Mucosa of rectum (tissue), 2 donors: ENCODE measurements at regions not wholly inside any gene's neighbourhood (a gene's known extent, or its start where the extent isn't known, plus 50 kb on each side); places are given as distances from the start of the nearest gene placed in this dataset.

Experiments
- H3K27ac ChIP-seq, 2 donors: one replicate each; pipeline ENCODE4 v1.7.0; 2013; ENCODE audit warnings: inconsistent platforms in 2 of 2, low read depth in 2 of 2, low read length in 2 of 2
- H3K27me3 ChIP-seq, 2 donors: one replicate each; pipeline ENCODE4 v1.7.0; 2013; ENCODE audit warnings: low read length in 2 of 2; ENCODE audit not compliant: control insufficient read depth in 2 of 2, insufficient read depth in 2 of 2
- H3K36me3 ChIP-seq, 2 donors: one replicate each; pipeline ENCODE4 v1.7.0; 2013; ENCODE audit warnings: low read length in 2 of 2; ENCODE audit not compliant: control insufficient read depth in 2 of 2, insufficient read depth in 2 of 2
- H3K4me1 ChIP-seq, 2 donors: one replicate each; pipeline ENCODE4 v1.7.0; 2013; ENCODE audit warnings: low read length in 2 of 2, mild to moderate bottlenecking in 1 of 2; ENCODE audit not compliant: control insufficient read depth in 2 of 2, insufficient read depth in 2 of 2
- H3K4me3 ChIP-seq, 2 donors: one replicate each; pipeline ENCODE4 v1.7.0; 2013; ENCODE audit warnings: low read length in 2 of 2
- H3K9ac ChIP-seq, 2 donors: one replicate each; pipeline ENCODE4 v1.7.0; 2013; ENCODE audit warnings: low read length in 2 of 2, low read depth in 1 of 2, mild to moderate bottlenecking in 1 of 2
- H3K9me3 ChIP-seq, 2 donors: one replicate each; pipeline ENCODE4 v1.7.0; 2013; ENCODE audit warnings: low read length in 2 of 2; ENCODE audit not compliant: control insufficient read depth in 2 of 2
- donor health status: healthy.
- donor health status: Normal muscosa, but diverticular disease.

DNA sequence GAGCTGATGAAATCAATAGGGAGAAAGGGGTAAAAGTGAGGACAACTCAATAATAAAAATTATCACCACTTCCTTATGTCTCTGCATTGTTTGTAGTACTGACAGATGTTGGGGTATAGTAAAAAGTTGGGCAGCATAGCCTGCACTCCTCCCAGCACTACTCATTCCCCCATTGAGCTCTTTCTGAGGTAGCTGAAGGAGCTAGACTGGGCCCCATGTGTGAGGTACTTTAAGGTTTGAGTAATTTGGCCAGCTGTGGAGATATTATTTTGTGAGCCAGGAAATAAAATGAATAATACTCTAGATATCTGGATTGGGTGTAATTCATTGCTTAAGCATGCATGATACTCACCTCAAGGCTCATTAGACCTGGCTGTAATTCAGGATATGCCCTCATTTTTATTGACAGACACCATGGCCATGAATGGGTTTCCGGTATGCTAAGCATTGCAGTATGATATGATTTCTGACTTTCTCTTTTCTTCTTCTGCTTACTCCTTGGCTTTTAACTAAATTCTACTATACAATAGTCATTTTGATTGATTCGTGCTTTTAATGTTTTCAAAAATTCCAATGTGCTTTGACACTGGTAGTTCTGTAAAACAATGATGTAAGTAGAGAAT is 283.9 kb upstream of the RIMS1 start:
- no peak overlapping the region for H3K4me3 ChIP-seq
- H3K36me3 ChIP-seq = no peaks in the 10 kb centered on the region
- H3K27ac ChIP-seq = no peak overlapping the region
- no peaks in the 10 kb centered on the region for H3K9me3 ChIP-seq
- no peak overlapping the region for H3K9ac ChIP-seq
- no peaks in the 10 kb centered on the region for H3K27me3 ChIP-seq
- no peaks in the 10 kb centered on the region for H3K4me1 ChIP-seq

DNA sequence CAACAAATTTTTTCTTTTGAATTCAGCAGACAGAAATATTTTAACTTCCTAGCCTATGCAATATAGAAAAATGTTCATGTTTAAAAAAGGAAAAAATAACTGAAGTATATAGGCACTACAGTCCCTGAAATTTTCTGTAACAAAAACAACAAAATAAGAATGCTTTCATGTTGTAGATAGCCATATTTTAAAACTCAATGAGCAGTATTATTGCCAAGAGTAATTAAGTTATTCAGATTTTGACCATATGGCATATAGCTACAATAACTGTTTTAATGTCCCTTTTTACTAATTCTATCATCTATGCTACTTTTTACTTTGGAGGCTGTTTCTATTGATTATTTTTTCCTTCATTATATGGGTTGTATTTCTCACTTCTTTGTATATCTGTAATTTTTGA is 283.3 kb upstream of the RIMS1 start:
- Histone ChIP-seq H3K4me1 (no peaks in the 10 kb centered on the region), H3K36me3 (no peaks in the 10 kb centered on the region), H3K27me3 (no peaks in the 10 kb centered on the region), H3K9ac (no peak overlapping the region), H3K9me3 (no peaks in the 10 kb centered on the region), H3K27ac (no peak overlapping the region), H3K4me3 (no peak overlapping the region)

DNA sequence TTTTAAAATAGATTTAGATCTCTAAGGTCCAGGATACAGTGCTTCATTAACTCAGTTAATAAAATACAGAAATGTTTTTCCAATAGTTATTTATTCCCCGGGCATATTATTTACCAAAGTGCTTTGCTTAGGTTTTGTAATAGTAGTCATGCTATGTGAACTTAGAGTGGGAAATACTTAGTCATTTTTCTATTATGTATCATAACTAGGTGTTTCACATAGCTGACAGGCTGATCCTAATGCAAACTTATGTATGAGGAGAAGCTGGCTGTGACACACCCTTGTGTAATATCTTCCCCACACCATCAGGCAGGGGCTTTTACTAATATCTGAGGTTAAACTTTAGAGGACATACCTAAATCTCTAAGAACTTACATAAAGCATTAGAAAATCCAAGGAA is 277.7 kb upstream of the RIMS1 start:
- Histone ChIP-seq H3K27ac (no peak overlapping the region), H3K4me3 (no peak overlapping the region), H3K9me3 (no peaks in the 10 kb centered on the region), H3K36me3 (no peaks in the 10 kb centered on the region), H3K9ac (no peak overlapping the region), H3K4me1 (no peaks in the 10 kb centered on the region), H3K27me3 (no peaks in the 10 kb centered on the region)

DNA sequence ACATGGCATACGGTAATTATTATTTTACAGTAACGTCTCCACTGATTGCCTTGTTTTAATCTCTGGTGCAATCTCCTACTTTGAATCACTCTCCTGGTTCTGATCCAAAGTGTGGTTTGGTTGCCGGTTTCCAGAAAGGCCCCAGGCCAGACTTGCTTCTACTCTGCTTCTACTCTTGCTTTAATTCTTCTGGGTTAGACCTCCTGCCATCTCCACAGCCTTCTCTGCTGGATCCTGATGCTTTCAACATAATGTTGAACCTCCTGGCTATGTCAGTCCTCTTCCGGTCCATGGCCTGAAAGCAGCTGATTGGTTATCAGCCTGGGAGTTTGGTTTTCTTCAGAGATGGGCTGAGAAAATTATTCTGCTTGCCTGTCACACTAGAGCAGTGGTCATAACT is 266.5 kb upstream of the RIMS1 start:
- Histone ChIP-seq H3K27ac (no peak overlapping the region), H3K27me3 (no peaks in the 10 kb centered on the region), H3K4me3 (no peak overlapping the region), H3K36me3 (no peaks in the 10 kb centered on the region), H3K9ac (no peak overlapping the region), H3K4me1 (no peaks in the 10 kb centered on the region), H3K9me3 (no peaks in the 10 kb centered on the region)

DNA sequence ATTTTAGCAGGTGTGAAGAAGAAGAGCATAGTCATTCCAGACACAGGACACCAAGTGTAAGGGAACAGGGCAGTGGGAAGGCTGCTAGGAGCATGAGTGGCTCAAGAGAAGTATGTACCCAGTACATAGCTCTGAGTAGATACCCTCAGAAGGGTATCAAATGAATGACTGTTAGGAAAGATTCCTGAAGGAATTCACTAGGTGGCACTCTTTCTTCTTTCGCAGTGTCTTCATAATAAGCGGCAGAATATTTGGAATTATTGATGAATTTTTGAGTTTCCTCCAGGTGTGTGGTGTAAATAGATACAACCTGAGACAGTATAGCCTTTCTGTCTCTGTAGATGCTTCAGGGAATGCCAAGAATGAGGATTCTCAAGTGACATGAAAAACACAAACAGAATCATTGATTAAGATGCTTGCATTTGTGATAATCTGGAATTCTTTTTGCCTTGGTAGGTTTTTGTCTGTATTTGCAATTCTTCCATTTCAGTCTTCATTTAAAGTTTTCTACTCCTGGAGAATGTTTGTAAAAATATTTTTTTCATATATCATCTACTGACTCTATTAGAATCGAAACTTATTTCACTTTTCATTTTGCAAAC is 264.3 kb upstream of the RIMS1 start:
- Histone ChIP-seq H3K36me3 (no peaks in the 10 kb centered on the region), H3K27ac (no peak overlapping the region), H3K4me3 (no peak overlapping the region), H3K9ac (no peak overlapping the region), H3K4me1 (no peaks in the 10 kb centered on the region), H3K27me3 (no peaks in the 10 kb centered on the region), H3K9me3 (peaks cover 0 to 4% of the 10 kb centered on the region in 2 donors)

DNA sequence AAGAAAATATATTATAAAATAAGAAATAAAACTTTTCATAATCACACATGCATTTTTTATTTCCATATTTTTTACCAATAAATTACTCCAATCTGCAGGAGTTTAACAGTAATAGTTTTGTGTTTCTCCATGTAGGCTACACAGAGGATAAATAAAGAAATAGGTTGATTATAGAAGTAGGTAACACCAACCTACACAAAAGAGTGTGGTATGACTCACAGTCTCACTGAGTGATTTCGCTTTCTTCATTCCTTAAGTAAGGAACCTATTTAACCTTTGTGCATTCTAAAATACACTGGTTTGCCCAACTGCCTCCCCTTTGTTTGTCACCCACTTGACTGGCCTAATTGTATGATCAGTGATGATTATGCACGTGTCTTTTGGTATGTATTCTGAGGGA is 244.2 kb upstream of the RIMS1 start:
- Histone ChIP-seq H3K4me3 (no peak overlapping the region), H3K36me3 (no peaks in the 10 kb centered on the region), H3K9me3 (no peaks in the 10 kb centered on the region), H3K27me3 (no peaks in the 10 kb centered on the region), H3K4me1 (no peaks in the 10 kb centered on the region), H3K27ac (no peak overlapping the region), H3K9ac (no peak overlapping the region)

DNA sequence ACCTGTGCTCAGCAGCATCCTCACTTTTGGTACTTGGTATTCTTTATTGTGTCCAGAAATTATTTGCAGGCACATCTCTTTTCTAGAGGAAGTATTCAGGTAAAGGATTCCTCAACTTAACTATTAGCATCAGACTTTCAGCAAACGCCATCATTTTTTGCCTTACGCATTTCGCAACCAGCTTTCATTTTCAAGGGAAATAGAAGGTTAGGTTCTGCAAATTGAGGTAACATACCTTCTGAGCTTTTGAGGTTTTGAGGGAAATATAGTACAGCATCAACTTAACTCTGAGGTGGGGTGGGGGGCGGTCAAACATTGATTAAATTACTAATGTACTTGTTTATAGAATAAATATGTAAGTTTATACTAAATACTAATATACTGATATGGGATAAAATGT is 243.6 kb upstream of the RIMS1 start:
- Histone ChIP-seq H3K4me3 (no peak overlapping the region), H3K27me3 (no peaks in the 10 kb centered on the region), H3K27ac (no peak overlapping the region), H3K36me3 (no peaks in the 10 kb centered on the region), H3K9ac (no peak overlapping the region), H3K4me1 (no peaks in the 10 kb centered on the region), H3K9me3 (no peaks in the 10 kb centered on the region)

DNA sequence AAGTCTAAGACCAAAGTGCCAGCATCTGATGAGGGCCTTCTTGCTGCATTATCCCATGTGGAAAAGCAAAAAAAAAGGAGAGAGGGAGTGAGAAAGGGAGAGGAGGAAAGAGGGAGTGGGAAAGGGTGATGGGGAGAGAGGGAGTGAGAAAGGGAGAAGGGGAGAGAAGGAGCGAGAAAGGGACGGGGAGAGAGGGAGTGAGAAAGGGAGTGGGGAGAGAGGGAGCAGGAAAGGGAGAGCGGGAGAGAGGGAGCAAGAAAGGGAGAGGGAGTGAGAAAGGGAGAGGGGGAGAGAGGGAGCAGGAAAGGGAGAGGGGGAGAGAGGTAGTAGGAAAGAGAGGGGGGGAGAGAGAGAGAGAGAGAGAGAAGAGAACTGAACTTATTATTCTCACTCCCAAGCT is 241.1 kb upstream of the RIMS1 start:
- Histone ChIP-seq H3K9ac (no peak overlapping the region), H3K27me3 (no peaks in the 10 kb centered on the region), H3K36me3 (no peaks in the 10 kb centered on the region)

DNA sequence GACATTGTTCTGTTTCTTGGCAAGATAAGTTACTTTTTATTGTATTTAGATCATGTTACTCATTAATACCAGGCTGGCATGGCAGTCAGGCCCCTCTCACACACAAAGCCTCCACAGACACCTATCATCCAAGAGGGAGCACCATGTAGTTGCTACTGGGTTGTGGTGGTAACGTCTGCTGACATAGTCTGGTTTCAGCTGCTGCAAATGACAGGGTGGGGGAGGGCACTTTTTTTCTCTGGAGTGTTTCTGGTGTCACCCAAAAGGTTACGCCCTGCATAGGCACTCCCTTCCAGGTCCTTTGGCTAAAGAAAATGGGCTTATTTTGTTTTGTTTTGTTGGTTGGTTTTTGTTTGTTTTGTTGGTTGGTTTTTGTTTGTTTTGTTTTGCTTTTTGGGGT is 236.4 kb upstream of the RIMS1 start:
- H3K27ac ChIP-seq = no peak overlapping the region
- H3K4me1 ChIP-seq = no peaks in the 10 kb centered on the region
- H3K9me3 ChIP-seq = no peaks in the 10 kb centered on the region
- H3K27me3 ChIP-seq = no peaks in the 10 kb centered on the region
- H3K4me3 ChIP-seq = no peak overlapping the region
- no peaks in the 10 kb centered on the region for H3K36me3 ChIP-seq
- H3K9ac ChIP-seq = no peak overlapping the region

More for the DNA sequence above, 241.1 kb upstream of the RIMS1 start:
- no peaks in the 10 kb centered on the region for H3K4me1 ChIP-seq
- no peaks in the 10 kb centered on the region for H3K9me3 ChIP-seq
- H3K27ac ChIP-seq = no peak overlapping the region
- H3K4me3 ChIP-seq = no peak overlapping the region

DNA sequence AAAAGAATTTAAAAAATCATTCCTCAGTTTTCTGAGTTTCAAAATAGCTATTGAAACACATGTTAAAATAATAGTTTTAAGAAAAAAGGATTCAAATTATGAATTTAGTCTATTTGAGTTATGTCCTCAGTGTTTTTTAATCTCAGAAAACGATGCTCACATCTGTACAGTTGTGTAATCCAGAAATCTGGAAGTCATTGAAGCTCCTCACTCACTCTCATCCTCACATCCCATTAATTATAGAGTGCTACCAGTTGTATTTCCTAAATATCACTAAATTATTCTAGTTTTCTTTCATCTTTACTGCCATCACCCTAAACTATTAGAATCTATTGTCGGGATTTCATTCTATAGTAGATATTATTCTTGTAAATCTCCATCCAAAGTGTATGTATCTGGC is 234.7 kb upstream of the RIMS1 start:
- Histone ChIP-seq H3K4me1 (no peaks in the 10 kb centered on the region), H3K9ac (no peak overlapping the region), H3K27me3 (no peaks in the 10 kb centered on the region)

More for the DNA sequence above, 234.7 kb upstream of the RIMS1 start:
- H3K27ac ChIP-seq = no peak overlapping the region
- no peaks in the 10 kb centered on the region for H3K9me3 ChIP-seq
- no peak overlapping the region for H3K4me3 ChIP-seq
- no peaks in the 10 kb centered on the region for H3K36me3 ChIP-seq
